ENCODE measurements at regions not wholly inside any gene's neighbourhood (a gene's known extent, or its start where the extent isn't known, plus 50 kb on each side); places are given as distances from the start of the nearest gene placed in this dataset.
A peak's percentile ranks its signal among the peaks of the same experiment; 100 is the strongest.

DNA sequence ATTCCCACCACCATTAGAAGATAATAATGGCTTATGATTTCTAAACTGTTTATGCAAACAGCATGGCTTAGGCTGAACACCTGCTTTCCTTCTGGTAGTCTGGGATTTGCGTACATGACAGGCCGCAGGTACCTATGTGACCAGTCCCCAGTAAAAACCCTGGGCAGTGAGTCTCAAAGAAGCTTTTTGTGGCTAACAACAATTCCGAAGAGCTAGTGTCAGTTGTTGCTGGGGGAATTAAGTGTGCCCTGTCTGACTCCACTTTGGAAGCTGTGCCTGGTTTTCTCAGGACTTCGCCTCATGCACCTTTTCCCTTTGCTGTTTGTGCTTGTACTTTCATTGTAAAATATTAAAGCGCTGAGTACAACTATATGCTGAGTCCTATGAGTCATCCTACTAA is 250.2 kb upstream of the MIR17HG start:
- peaks cover 13% of the 10 kb centered on the region for H3K4me1 Mint-ChIP-seq (ENCODE audit: unreplicated experiment)
- H3K27me3 Mint-ChIP-seq (ENCODE audit: unreplicated experiment): peaks cover 3% of the 10 kb centered on the region
- no peaks in the 10 kb centered on the region for H3K9me3 Mint-ChIP-seq (ENCODE audit: unreplicated experiment)
- H3K36me3 Mint-ChIP-seq (ENCODE audit: low read depth, unreplicated experiment): no peaks in the 10 kb centered on the region
- no peak overlapping the region for H3K4me3 Mint-ChIP-seq (ENCODE audit: unreplicated experiment)
- TF ChIP-seq, protein P1, sequence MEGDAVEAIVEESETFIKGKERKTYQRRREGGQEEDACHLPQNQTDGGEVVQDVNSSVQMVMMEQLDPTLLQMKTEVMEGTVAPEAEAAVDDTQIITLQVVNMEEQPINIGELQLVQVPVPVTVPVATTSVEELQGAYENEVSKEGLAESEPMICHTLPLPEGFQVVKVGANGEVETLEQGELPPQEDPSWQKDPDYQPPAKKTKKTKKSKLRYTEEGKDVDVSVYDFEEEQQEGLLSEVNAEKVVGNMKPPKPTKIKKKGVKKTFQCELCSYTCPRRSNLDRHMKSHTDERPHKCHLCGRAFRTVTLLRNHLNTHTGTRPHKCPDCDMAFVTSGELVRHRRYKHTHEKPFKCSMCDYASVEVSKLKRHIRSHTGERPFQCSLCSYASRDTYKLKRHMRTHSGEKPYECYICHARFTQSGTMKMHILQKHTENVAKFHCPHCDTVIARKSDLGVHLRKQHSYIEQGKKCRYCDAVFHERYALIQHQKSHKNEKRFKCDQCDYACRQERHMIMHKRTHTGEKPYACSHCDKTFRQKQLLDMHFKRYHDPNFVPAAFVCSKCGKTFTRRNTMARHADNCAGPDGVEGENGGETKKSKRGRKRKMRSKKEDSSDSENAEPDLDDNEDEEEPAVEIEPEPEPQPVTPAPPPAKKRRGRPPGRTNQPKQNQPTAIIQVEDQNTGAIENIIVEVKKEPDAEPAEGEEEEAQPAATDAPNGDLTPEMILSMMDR (IDR thresholded peaks at IDR 0.05; ENCODE audit: unreplicated experiment): no peak
- no peak overlapping the region for H3K27ac Mint-ChIP-seq (ENCODE audit: unreplicated experiment)
- no peak for DNase-seq (ENCODE audit: low spot score)

DNA sequence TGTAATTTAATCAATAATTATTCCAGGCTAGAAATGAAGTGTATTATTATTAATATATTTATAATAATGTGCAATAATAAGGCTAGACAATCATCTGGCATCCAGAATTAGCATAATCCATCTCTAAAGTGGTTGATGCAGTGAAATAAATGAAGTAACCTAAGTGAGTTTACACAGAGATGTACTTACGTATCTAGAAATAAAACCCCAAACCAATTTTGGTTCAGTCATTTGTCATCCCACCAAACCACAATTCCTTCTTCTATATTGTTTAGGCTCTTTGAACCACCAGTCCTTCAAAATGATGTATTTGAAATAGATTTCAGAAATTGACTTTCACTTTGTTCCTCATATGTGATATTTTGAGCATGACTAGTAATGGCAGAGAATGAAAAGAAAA is 247.6 kb upstream of the MIR17HG start:
- Mint-ChIP-seq H3K27ac (ENCODE audit: unreplicated experiment) (no peak overlapping the region), H3K4me3 (ENCODE audit: unreplicated experiment) (no peak overlapping the region), H3K27me3 (ENCODE audit: unreplicated experiment) (peaks cover 1% of the 10 kb centered on the region), H3K4me1 (ENCODE audit: unreplicated experiment) (peaks cover 5% of the 10 kb centered on the region), H3K36me3 (ENCODE audit: low read depth, unreplicated experiment) (no peaks in the 10 kb centered on the region), H3K9me3 (ENCODE audit: unreplicated experiment) (no peaks in the 10 kb centered on the region)
- no peak for DNase-seq (ENCODE audit: low spot score)
- TF ChIP-seq, protein P1 (IDR thresholded peaks at IDR 0.05; ENCODE audit: unreplicated experiment): no peak

DNA sequence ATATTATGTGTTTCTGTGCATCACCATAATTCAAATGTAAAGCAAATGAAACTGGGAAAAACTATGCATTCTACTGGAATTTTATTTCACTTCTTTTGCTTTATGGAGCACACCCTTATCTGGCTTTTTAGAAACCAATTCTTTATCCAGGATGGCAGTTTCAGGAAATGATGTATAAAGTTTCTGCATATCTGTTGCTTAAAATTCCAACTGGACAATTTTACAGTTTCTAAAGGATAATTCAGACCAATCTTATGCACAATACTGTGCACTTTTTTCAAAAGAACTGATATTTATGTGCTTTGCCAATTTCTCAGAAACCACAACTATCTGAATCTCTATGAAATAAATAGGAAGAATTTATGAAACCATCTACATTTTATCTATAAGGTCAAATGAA is 246.5 kb upstream of the MIR17HG start:
- Mint-ChIP-seq H3K4me1 (ENCODE audit: unreplicated experiment) (peaks cover 5% of the 10 kb centered on the region), H3K27me3 (ENCODE audit: unreplicated experiment) (peaks cover 1% of the 10 kb centered on the region), H3K36me3 (ENCODE audit: low read depth, unreplicated experiment) (no peaks in the 10 kb centered on the region), H3K9me3 (ENCODE audit: unreplicated experiment) (no peaks in the 10 kb centered on the region), H3K27ac (ENCODE audit: unreplicated experiment) (no peak overlapping the region), H3K4me3 (ENCODE audit: unreplicated experiment) (no peak overlapping the region)
- DNase-seq (ENCODE audit: low spot score): no peak
- TF ChIP-seq, protein P1 (IDR thresholded peaks at IDR 0.05; ENCODE audit: unreplicated experiment): no peak

DNA sequence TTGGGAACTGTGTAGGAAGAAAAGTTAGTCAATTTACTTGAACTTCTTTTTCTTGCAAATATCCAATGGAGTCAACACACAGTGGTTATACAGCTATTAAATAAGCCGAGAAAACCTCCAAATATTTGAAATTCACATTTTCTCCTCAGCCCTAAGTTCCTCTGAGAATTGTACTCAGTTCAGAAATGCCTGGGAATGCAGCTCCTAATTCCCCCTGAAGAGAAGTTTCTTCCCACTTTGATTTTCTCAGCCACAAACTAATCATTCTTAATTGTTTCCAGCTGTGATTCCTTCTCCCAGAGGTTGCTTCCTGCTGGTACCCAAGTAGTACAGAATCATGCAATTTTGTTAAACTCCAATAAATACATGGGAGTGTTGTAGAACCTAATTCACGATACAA is 246.1 kb upstream of the MIR17HG start:
- H3K9me3 Mint-ChIP-seq (ENCODE audit: unreplicated experiment): no peaks in the 10 kb centered on the region
- peaks cover 1% of the 10 kb centered on the region for H3K27me3 Mint-ChIP-seq (ENCODE audit: unreplicated experiment)
- H3K4me3 Mint-ChIP-seq (ENCODE audit: unreplicated experiment): no peak overlapping the region
- no peak for DNase-seq (ENCODE audit: low spot score)
- no peaks in the 10 kb centered on the region for H3K36me3 Mint-ChIP-seq (ENCODE audit: low read depth, unreplicated experiment)
- H3K27ac Mint-ChIP-seq (ENCODE audit: unreplicated experiment): peak overlapping the region; percentile 3
- H3K4me1 Mint-ChIP-seq (ENCODE audit: unreplicated experiment): peaks cover 5% of the 10 kb centered on the region
- TF ChIP-seq, protein P1 (IDR thresholded peaks at IDR 0.05; ENCODE audit: unreplicated experiment): no peak

DNA sequence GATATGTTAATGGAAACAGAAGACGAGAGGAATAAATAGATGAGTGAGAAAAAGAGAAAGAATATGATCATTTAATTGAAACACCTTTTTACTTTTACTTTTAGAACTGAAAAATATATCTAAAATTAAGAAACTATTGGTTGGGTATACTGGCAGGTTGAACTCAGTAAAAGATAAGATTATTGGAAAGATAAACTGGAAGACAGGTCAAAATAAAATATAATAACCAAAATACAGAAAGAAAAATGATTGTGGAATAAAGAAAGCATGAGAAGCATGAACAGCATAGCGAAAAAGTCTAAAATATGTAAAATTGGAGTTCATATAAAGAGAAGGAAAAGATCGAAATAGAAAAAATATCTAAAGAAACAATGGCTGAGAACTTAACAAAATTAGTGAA is 242.2 kb upstream of the MIR17HG start:
- peaks cover 3% of the 10 kb centered on the region for H3K27me3 Mint-ChIP-seq (ENCODE audit: unreplicated experiment)
- H3K36me3 Mint-ChIP-seq (ENCODE audit: low read depth, unreplicated experiment): no peaks in the 10 kb centered on the region
- no peak for DNase-seq (ENCODE audit: low spot score)
- no peak overlapping the region for H3K27ac Mint-ChIP-seq (ENCODE audit: unreplicated experiment)
- H3K4me1 Mint-ChIP-seq (ENCODE audit: unreplicated experiment): peaks cover 5% of the 10 kb centered on the region
- H3K4me3 Mint-ChIP-seq (ENCODE audit: unreplicated experiment): no peak overlapping the region
- no peaks in the 10 kb centered on the region for H3K9me3 Mint-ChIP-seq (ENCODE audit: unreplicated experiment)
- TF ChIP-seq, protein P1 (IDR thresholded peaks at IDR 0.05; ENCODE audit: unreplicated experiment): no peak
